IMR-90 (cell line): ENCODE measurements at regions not wholly inside any gene's neighbourhood (a gene's known extent, or its start where the extent isn't known, plus 50 kb on each side); places are given as distances from the start of the nearest gene placed in this dataset.

Experiments used
- CEBPB ChIP-seq: IDR thresholded peaks from 2 replicates; pipeline ENCODE4 v1.6.1; 2012; ENCODE audit warnings: low read depth, low read length, improper control_type of control experiment
- CHD1 ChIP-seq: IDR thresholded peaks from 2 replicates; pipeline ENCODE4 v1.6.1; 2012; ENCODE audit warnings: low read depth, low read length, improper control_type of control experiment
- MXI1 ChIP-seq: IDR thresholded peaks from 2 replicates; pipeline ENCODE4 v1.6.1; 2012; ENCODE audit warnings: low read depth, mild to moderate bottlenecking, low read length, moderate library complexity, borderline replicate concordance
- NFE2L2 ChIP-seq: fragments of 150-350 bp; IDR thresholded peaks from 2 replicates; pipeline ENCODE4 v1.6.1; 2016; ENCODE audit warnings: low read depth, mild to moderate bottlenecking, low read length
- POLR2A ChIP-seq: IDR thresholded peaks from 2 replicates; pipeline ENCODE4 v1.6.1; 2012; ENCODE audit warnings: mild to moderate bottlenecking, low read depth, low read length
- RAD21 ChIP-seq: IDR thresholded peaks from 2 replicates; pipeline ENCODE4 v1.6.1; 2012; ENCODE audit warnings: low read length, improper control_type of control experiment
- RFX5 ChIP-seq: IDR thresholded peaks from 2 replicates; pipeline ENCODE4 v1.8.0; 2012; ENCODE audit warnings: low read depth, mild to moderate bottlenecking, low read length, moderate library complexity
- SMC3 ChIP-seq: fragments of 150-350 bp; IDR thresholded peaks from 2 replicates; pipeline ENCODE4 v1.6.1; 2016; ENCODE audit warnings: low read depth, mild to moderate bottlenecking, antibody characterized with exemption, low read length, moderate library complexity
- TF ChIP-seq, protein P1 (sequence below): conservative IDR thresholded peaks from 2 replicates; pipeline ENCODE4 v1.5.1; 2012; ENCODE audit warnings: mild to moderate bottlenecking, low read depth, low read length, improper control_type of control experiment
- TF ChIP-seq, protein P2 (sequence below): fragments of 150-350 bp; IDR thresholded peaks from 2 replicates; pipeline ENCODE4 v1.6.1; 2017; ENCODE audit warnings: mild to moderate bottlenecking, antibody characterized with exemption, low read length, low read depth
- TF ChIP-seq, protein P3 (sequence below): fragments of 150-350 bp; IDR thresholded peaks from 2 replicates; pipeline ENCODE4 v1.6.1; 2016; ENCODE audit warnings: low read depth, mild to moderate bottlenecking, low read length, moderate library complexity, borderline replicate concordance

DNA sequence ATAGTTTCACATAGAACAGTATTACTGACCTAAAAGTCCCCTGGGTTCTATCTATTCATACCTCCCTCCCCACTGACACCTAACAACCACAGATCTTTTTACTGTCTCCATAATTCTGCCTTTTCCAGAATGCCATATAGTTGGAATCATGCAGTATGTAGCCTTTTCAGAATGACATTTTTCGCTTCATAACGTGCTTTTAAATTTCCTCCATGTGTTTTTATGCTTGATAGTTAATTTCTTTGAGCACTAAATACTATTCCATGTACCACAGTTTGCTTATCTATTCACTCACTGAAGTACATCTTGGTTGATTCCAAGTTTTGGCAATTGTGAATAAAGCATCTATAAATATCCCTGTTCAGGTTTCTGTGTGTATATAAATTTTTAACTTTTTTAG, 77.7 kb upstream of the GPR149 start:
- TF ChIP-seq RAD21 (no peak), CHD1 (no peak), MXI1 (no peak), RFX5 (no peak), CEBPB (no peak), POLR2A (no peak), SMC3 (no peak), NFE2L2 (no peak)
- TF ChIP-seq, protein P1, sequence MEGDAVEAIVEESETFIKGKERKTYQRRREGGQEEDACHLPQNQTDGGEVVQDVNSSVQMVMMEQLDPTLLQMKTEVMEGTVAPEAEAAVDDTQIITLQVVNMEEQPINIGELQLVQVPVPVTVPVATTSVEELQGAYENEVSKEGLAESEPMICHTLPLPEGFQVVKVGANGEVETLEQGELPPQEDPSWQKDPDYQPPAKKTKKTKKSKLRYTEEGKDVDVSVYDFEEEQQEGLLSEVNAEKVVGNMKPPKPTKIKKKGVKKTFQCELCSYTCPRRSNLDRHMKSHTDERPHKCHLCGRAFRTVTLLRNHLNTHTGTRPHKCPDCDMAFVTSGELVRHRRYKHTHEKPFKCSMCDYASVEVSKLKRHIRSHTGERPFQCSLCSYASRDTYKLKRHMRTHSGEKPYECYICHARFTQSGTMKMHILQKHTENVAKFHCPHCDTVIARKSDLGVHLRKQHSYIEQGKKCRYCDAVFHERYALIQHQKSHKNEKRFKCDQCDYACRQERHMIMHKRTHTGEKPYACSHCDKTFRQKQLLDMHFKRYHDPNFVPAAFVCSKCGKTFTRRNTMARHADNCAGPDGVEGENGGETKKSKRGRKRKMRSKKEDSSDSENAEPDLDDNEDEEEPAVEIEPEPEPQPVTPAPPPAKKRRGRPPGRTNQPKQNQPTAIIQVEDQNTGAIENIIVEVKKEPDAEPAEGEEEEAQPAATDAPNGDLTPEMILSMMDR, result no peak
- TF ChIP-seq, protein P2, sequence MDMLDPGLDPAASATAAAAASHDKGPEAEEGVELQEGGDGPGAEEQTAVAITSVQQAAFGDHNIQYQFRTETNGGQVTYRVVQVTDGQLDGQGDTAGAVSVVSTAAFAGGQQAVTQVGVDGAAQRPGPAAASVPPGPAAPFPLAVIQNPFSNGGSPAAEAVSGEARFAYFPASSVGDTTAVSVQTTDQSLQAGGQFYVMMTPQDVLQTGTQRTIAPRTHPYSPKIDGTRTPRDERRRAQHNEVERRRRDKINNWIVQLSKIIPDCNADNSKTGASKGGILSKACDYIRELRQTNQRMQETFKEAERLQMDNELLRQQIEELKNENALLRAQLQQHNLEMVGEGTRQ, result no peak
- TF ChIP-seq, protein P3, sequence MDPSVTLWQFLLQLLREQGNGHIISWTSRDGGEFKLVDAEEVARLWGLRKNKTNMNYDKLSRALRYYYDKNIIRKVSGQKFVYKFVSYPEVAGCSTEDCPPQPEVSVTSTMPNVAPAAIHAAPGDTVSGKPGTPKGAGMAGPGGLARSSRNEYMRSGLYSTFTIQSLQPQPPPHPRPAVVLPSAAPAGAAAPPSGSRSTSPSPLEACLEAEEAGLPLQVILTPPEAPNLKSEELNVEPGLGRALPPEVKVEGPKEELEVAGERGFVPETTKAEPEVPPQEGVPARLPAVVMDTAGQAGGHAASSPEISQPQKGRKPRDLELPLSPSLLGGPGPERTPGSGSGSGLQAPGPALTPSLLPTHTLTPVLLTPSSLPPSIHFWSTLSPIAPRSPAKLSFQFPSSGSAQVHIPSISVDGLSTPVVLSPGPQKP, result no peak
